Activated CD8-positive, alpha-beta memory T cell treated with anti-CD3 and anti-CD28 coated beads, Interleukin-2, amount 50 U/mL, for 24 hours (primary cell): ENCODE measurements at regions not wholly inside any gene's neighbourhood (a gene's known extent, or its start where the extent isn't known, plus 50 kb on each side); places are given as distances from the start of the nearest gene placed in this dataset.

Source experiments
- DNase-seq: peaks from one replicate; pipeline ENCODE4 v3.0.0-alpha.2; 2020; ENCODE audit errors: extremely low read depth

GRCh38 chr2:2765839-2766495 lies 434.9 kb upstream of the MYT1L start:
- no peak for DNase-seq

- DNase-seq = no peak
Observed at GRCh38 chr2:2765176-2765800, 434.2 kb upstream of the MYT1L start.

GRCh38 chr2:2764739-2765138 lies 433.7 kb upstream of the MYT1L start:
- DNase-seq = no peak

- DNase-seq = no peak
Observed at GRCh38 chr2:2764001-2764355, 432.9 kb upstream of the MYT1L start.

- no peak for DNase-seq
Observed at GRCh38 chr2:2763351-2764000, 432.4 kb upstream of the MYT1L start.

- DNase-seq = no peak
Observed at GRCh38 chr2:2762913-2763312, 431.8 kb upstream of the MYT1L start.

- no peak for DNase-seq
Observed at GRCh38 chr2:2762166-2762908, 431.3 kb upstream of the MYT1L start.

- no peak for DNase-seq
Observed at GRCh38 chr2:2758793-2759367, 427.8 kb upstream of the MYT1L start.

GRCh38 chr2:2757764-2758163 lies 426.7 kb upstream of the MYT1L start:
- no peak for DNase-seq

- no peak for DNase-seq
Observed at GRCh38 chr2:2756886-2757285, 425.8 kb upstream of the MYT1L start.

- DNase-seq = no peak
Observed at GRCh38 chr2:2755990-2756389, 424.9 kb upstream of the MYT1L start.

- DNase-seq = no peak
Observed at GRCh38 chr2:2754940-2755339, 423.9 kb upstream of the MYT1L start.

- no peak for DNase-seq
Observed at GRCh38 chr2:2751715-2752315, 420.7 kb upstream of the MYT1L start.

- DNase-seq = no peak
Observed at GRCh38 chr2:2750867-2751714, 420.0 kb upstream of the MYT1L start.

GRCh38 chr2:2749206-2749598 lies 418.1 kb upstream of the MYT1L start:
- no peak for DNase-seq

- no peak for DNase-seq
Observed at GRCh38 chr2:2748399-2749205, 417.5 kb upstream of the MYT1L start.

GRCh38 chr2:2747797-2748301 lies 416.8 kb upstream of the MYT1L start:
- DNase-seq = no peak

- DNase-seq = no peak
Observed at GRCh38 chr2:2746731-2747130, 415.7 kb upstream of the MYT1L start.

- no peak for DNase-seq
Observed at GRCh38 chr2:2744958-2745715, 414.1 kb upstream of the MYT1L start.
